Vagina (tissue), 2 donors: ENCODE measurements at regions not wholly inside any gene's neighbourhood (a gene's known extent, or its start where the extent isn't known, plus 50 kb on each side); places are given as distances from the start of the nearest gene placed in this dataset.

Experiments
- DNase-seq, 2 donors: peaks; one replicate each; pipeline ENCODE4 v3.0.0-alpha.2; 2017; ENCODE audit errors: extremely low spot score in 2 of 2
- H3K27ac ChIP-seq: fragments of 200-600 bp; sonication (generic); one replicate; pipeline ENCODE4 v1.5.1; 2019
- H3K27me3 ChIP-seq: fragments of 200-600 bp; sonication (generic); one replicate; pipeline ENCODE4 v1.5.1; 2019
- H3K36me3 ChIP-seq, 2 donors: fragments of 200-600 bp; sonication (generic); one replicate each; pipeline ENCODE4 v1.5.1; 2017 to 2019
- H3K4me1 ChIP-seq: fragments of 200-600 bp; sonication (generic); one replicate; pipeline ENCODE4 v1.5.1; 2019
- H3K4me3 ChIP-seq, 2 donors: fragments of 200-600 bp; sonication (generic); 1 replicate in 1 of 2; 2 replicates in 1 of 2; pipeline ENCODE4 v1.5.1; 2016 to 2019
- H3K9me3 ChIP-seq: fragments of 200-600 bp; sonication (generic); one replicate; pipeline ENCODE4 v1.5.1; 2019
- POLR2A ChIP-seq, 2 donors: fragments of 450-650 bp; IDR thresholded peaks; one replicate each; pipeline ENCODE4 v1.6.1; 2017; ENCODE audit warnings: antibody characterized with exemption in 2 of 2, mild to moderate bottlenecking in 2 of 2, moderate library complexity in 2 of 2
- POLR2AphosphoS5 ChIP-seq, 2 donors: sonication (generic); formaldehyde crosslinking; IDR thresholded peaks; one replicate each; pipeline ENCODE4 v1.9.0; 2017; ENCODE audit warnings: antibody characterized with exemption in 2 of 2, mild to moderate bottlenecking in 2 of 2, low read depth in 1 of 2; ENCODE audit not compliant: insufficient read depth in 1 of 2
- intact Hi-C: fragments of 100-400 bp; cut with DNase I; formaldehyde crosslinking; loops from one replicate; pipeline ENCODE4 v1.15.1; 2023
- TF ChIP-seq, protein P1 (sequence below), 3 experiments: fragments of 450-650 bp in 2 of 3; fragments of 200-600 bp in 1 of 3; sonication (generic) in 1 of 3; IDR thresholded peaks; one replicate each; pipeline ENCODE4 v1.5.1; 2017 to 2019; ENCODE audit warnings: antibody characterized with exemption in 3 of 3, mild to moderate bottlenecking in 2 of 3, moderate library complexity in 2 of 3

DNA sequence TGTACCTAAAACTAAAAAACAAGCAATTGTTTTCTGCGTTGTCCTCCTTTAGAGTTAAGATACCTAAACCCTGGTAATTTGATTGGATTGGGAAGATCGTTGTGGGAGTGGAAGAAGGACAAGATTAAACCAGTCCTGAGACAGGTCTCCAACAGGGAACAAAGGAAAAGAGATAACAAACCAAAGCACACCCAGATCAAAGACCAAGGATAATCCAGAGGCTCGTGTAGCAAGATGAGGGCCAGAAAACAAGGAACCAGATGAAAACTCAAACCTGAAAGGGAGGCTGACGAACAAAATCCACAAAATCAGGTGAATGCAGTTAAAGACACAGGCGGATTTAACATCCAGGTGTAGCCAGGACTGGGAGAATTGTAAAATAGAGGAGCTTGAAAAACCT lies 618.1 kb downstream of the SLCO4C1 start:
- Histone ChIP-seq H3K27ac (no peak overlapping the region), H3K4me1 (no peaks in the 10 kb centered on the region), H3K9me3 (no peaks in the 10 kb centered on the region), H3K4me3 (no peak overlapping the region), H3K36me3 (no peaks in the 10 kb centered on the region), H3K27me3 (no peaks in the 10 kb centered on the region)
- TF ChIP-seq POLR2A (IDR thresholded peaks at IDR 0.05) (no peak), POLR2AphosphoS5 (IDR thresholded peaks at IDR 0.05; ENCODE audit: insufficient read depth in 1 of 2, low read depth in 1 of 2) (no peak)
- TF ChIP-seq, protein P1, sequence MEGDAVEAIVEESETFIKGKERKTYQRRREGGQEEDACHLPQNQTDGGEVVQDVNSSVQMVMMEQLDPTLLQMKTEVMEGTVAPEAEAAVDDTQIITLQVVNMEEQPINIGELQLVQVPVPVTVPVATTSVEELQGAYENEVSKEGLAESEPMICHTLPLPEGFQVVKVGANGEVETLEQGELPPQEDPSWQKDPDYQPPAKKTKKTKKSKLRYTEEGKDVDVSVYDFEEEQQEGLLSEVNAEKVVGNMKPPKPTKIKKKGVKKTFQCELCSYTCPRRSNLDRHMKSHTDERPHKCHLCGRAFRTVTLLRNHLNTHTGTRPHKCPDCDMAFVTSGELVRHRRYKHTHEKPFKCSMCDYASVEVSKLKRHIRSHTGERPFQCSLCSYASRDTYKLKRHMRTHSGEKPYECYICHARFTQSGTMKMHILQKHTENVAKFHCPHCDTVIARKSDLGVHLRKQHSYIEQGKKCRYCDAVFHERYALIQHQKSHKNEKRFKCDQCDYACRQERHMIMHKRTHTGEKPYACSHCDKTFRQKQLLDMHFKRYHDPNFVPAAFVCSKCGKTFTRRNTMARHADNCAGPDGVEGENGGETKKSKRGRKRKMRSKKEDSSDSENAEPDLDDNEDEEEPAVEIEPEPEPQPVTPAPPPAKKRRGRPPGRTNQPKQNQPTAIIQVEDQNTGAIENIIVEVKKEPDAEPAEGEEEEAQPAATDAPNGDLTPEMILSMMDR (IDR thresholded peaks at IDR 0.05): no peak
- no peak for DNase-seq
- intact Hi-C loops: no loop called here

DNA sequence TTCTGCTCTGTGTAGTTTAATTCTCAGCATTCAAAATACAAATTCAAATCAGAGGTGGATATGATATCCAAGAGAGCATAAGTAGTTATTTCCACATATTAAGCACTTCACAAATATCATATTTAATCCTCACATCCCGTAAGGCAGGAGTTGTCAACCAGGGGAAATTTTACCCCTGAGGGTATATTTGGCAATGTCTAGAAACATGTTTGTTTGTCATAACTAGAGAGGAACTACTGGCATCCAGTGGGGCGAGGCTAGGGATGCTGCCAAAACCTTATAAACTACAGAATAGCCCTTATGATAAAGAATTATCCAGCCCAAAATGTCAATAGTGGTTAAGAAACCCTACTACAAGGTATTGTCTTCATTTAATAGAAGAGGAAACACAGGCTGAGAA lies 619.4 kb downstream of the SLCO4C1 start:
- Histone ChIP-seq H3K27me3 (no peaks in the 10 kb centered on the region), H3K27ac (no peak overlapping the region), H3K4me1 (no peaks in the 10 kb centered on the region), H3K36me3 (no peaks in the 10 kb centered on the region), H3K9me3 (no peaks in the 10 kb centered on the region), H3K4me3 (no peak overlapping the region)
- TF ChIP-seq POLR2AphosphoS5 (IDR thresholded peaks at IDR 0.05; ENCODE audit: insufficient read depth in 1 of 2, low read depth in 1 of 2) (no peak), POLR2A (IDR thresholded peaks at IDR 0.05) (no peak)
- TF ChIP-seq, protein P1 (IDR thresholded peaks at IDR 0.05): no peak
- DNase-seq: no peak
- intact Hi-C loops: no loop called here

DNA sequence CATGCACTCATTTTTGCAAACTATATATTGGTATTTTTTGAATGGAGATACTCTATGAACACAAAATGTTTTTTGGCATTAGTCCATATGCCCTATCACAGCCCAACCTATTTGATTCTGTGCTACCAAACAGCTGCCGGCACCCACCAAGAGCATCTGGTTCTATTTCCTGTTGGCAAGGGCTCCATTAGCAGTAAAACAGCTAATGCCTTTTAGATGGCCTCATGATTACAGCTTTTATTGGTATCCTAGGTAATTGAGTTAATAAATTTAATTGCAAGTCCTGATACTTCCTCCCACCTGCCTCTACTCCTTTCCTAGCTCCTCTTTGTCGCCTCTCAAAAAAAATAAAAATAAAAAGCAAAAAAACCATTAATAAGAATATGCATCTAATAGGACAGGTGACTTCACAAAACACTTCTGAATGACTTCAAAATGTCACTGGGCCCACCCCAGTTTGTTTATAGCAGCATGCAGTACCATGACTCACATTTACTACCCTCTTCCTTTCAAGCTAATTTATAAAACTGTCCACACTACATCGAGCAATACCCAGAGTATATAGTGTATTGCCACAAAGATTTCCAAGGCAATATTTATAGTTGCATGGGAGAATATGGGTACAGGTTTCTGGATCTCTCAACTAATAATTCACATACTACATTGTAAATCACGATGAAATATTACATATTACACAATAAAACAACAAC lies 620.4 kb downstream of the SLCO4C1 start:
- H3K9me3 ChIP-seq: no peaks in the 10 kb centered on the region
- H3K4me1 ChIP-seq: no peaks in the 10 kb centered on the region
- no peaks in the 10 kb centered on the region for H3K27me3 ChIP-seq
- no peak overlapping the region for H3K27ac ChIP-seq
- no peaks in the 10 kb centered on the region for H3K36me3 ChIP-seq
- TF ChIP-seq POLR2A (IDR thresholded peaks at IDR 0.05) (no peak), POLR2AphosphoS5 (IDR thresholded peaks at IDR 0.05; ENCODE audit: insufficient read depth in 1 of 2, low read depth in 1 of 2) (no peak)
- TF ChIP-seq, protein P1 (IDR thresholded peaks at IDR 0.05): no peak
- no peak for DNase-seq
- H3K4me3 ChIP-seq: no peak overlapping the region
- intact Hi-C loops: no loop called here

DNA sequence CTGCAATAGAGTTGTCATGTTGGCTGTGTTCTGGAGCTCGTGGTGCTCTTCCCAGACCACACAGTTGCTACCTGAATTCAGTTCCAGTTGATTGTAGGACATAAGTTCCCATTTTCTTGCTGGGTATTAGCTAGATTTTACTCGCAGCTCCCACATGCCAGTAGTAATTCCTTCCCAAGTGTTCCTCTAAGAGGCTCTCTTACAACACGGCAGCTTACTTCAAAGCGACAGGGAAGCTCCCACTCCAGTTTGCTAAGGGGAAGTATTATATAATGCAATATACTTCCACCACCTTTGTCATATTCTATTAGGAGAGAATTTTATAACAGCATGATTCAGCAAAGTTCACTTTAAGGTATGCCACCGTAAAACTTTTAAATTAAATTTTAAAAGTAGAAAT lies 623.0 kb downstream of the SLCO4C1 start:
- no peaks in the 10 kb centered on the region for H3K36me3 ChIP-seq
- no peak for TF ChIP-seq POLR2A (IDR thresholded peaks at IDR 0.05)
- TF ChIP-seq, protein P1 (IDR thresholded peaks at IDR 0.05): no peak
- no peak for TF ChIP-seq POLR2AphosphoS5 (IDR thresholded peaks at IDR 0.05; ENCODE audit: insufficient read depth in 1 of 2, low read depth in 1 of 2)
- no peak for DNase-seq
- H3K4me1 ChIP-seq: no peaks in the 10 kb centered on the region
- no peak overlapping the region for H3K27ac ChIP-seq
- no peaks in the 10 kb centered on the region for H3K27me3 ChIP-seq
- H3K9me3 ChIP-seq: no peaks in the 10 kb centered on the region
- intact Hi-C loops: no loop called here
- no peak overlapping the region for H3K4me3 ChIP-seq

DNA sequence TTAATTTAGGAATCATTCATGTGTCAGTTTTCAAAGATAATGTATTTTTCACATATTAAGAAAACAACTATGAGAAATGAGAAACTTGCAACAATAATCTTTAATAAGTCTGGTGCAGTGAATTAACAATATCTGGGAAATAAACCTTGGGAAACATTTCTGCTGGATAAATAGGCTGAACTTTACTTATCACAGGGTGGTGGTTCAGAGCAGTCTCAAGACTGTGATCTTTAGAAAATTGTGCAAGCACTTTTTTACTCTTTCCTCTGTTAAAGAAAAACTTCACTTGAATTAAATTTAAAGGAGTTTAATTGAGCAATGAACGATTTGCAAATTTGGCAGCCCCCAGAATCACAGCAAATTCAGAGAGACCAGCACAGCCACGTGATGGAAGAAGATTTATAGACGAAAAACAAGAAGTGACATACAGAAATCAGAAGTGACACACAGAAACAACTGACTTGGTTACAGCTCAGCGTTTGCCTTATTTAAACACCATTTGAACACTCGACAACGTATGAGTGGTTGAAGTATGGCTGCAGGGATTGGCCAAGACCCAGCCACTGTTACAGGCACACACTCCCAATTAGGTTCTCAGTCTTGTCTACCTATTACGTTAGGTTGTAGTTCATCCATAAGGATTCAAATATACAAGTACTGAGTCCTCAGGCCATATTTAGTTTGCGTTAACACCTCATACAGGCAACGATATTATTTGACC lies 631.9 kb downstream of the SLCO4C1 start:
- no peak overlapping the region for H3K4me3 ChIP-seq
- no peaks in the 10 kb centered on the region for H3K4me1 ChIP-seq
- no peak for DNase-seq
- intact Hi-C loops: no loop called here
- no peaks in the 10 kb centered on the region for H3K27me3 ChIP-seq
- no peak for TF ChIP-seq POLR2A (IDR thresholded peaks at IDR 0.05)
- TF ChIP-seq, protein P1 (IDR thresholded peaks at IDR 0.05): no peak
- TF ChIP-seq POLR2AphosphoS5 (IDR thresholded peaks at IDR 0.05; ENCODE audit: insufficient read depth in 1 of 2, low read depth in 1 of 2): no peak
- H3K36me3 ChIP-seq: no peaks in the 10 kb centered on the region
- H3K27ac ChIP-seq: no peak overlapping the region
- H3K9me3 ChIP-seq: no peaks in the 10 kb centered on the region
